Neural cell (in vitro differentiated cells): ENCODE measurements at regions not wholly inside any gene's neighbourhood (a gene's known extent, or its start where the extent isn't known, plus 50 kb on each side); places are given as distances from the start of the nearest gene placed in this dataset.
"Not testable (repeated sequence)": the region's sequence is repeated elsewhere in the genome, so short reads cannot be mapped to it uniquely, and the experiment has no call there.

ENCODE experiments used
- EP300 ChIP-seq: fragments of 450-650 bp; conservative IDR thresholded peaks from 2 replicates; pipeline ENCODE4 v1.6.1; 2014; ENCODE audit warnings: antibody characterized with exemption, mild to moderate bottlenecking, moderate library complexity; ENCODE audit not compliant: poor library complexity, severe bottlenecking
- EZH2 ChIP-seq: fragments of 200-600, 300-800 bp; shearing (Covaris generic), sonication (generic); IDR thresholded peaks from 2 replicates; pipeline ENCODE4 v1.6.1; 2014; ENCODE audit warnings: antibody characterized with exemption, low read length, borderline replicate concordance, mild to moderate bottlenecking; ENCODE audit not compliant: insufficient read depth, poor library complexity, severe bottlenecking
- MXI1 ChIP-seq: fragments of 450-650 bp; conservative IDR thresholded peaks from 2 replicates; pipeline ENCODE4 v1.6.1; 2014; ENCODE audit warnings: antibody characterized with exemption, mild to moderate bottlenecking; ENCODE audit not compliant: poor library complexity, severe bottlenecking
- POLR2AphosphoS5 ChIP-seq: IDR thresholded peaks from 2 replicates; pipeline ENCODE4 v1.6.1; 2012
- RAD21 ChIP-seq: fragments of 450-650 bp; conservative IDR thresholded peaks from 2 replicates; pipeline ENCODE4 v1.6.1; 2014; ENCODE audit warnings: antibody characterized with exemption, mild to moderate bottlenecking, moderate library complexity
- SMC3 ChIP-seq: fragments of 450-650 bp; conservative IDR thresholded peaks from 2 replicates; pipeline ENCODE4 v1.6.1; 2014; ENCODE audit warnings: antibody characterized with exemption, mild to moderate bottlenecking, moderate library complexity; ENCODE audit not compliant: poor library complexity
- TAF1 ChIP-seq: IDR thresholded peaks from 2 replicates; pipeline ENCODE4 v1.6.1; 2012; ENCODE audit warnings: low read depth
- TF ChIP-seq, protein P1 (sequence below): fragments of 450-650 bp; IDR thresholded peaks from 2 replicates; pipeline ENCODE4 v1.5.1; 2014; ENCODE audit warnings: antibody characterized with exemption, mild to moderate bottlenecking, moderate library complexity; ENCODE audit not compliant: poor library complexity, severe bottlenecking
- TF ChIP-seq, protein P2 (sequence below): IDR thresholded peaks from 2 replicates; pipeline ENCODE4 v1.6.1; 2012; ENCODE audit warnings: borderline replicate concordance

DNA sequence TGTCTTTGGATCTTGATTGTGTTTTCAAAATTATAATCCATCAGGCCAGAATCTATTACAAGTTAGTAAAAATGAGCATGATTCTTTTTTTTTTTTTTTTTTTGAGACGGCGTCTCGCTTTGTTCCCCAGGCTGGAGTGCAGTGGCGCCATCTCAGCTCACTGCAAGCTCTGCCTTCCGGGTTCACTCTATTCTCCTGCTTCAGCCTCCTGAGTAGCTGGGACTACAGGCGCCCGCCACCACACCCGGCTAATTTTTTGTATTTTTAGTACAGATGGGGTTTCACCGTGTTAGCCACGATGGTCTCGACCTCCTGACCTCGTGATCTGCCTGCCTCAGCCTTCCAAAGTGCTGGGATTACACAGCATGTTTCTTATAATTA lies 258.8 kb downstream of the ANAPC1 start:
- TF ChIP-seq, protein P1, sequence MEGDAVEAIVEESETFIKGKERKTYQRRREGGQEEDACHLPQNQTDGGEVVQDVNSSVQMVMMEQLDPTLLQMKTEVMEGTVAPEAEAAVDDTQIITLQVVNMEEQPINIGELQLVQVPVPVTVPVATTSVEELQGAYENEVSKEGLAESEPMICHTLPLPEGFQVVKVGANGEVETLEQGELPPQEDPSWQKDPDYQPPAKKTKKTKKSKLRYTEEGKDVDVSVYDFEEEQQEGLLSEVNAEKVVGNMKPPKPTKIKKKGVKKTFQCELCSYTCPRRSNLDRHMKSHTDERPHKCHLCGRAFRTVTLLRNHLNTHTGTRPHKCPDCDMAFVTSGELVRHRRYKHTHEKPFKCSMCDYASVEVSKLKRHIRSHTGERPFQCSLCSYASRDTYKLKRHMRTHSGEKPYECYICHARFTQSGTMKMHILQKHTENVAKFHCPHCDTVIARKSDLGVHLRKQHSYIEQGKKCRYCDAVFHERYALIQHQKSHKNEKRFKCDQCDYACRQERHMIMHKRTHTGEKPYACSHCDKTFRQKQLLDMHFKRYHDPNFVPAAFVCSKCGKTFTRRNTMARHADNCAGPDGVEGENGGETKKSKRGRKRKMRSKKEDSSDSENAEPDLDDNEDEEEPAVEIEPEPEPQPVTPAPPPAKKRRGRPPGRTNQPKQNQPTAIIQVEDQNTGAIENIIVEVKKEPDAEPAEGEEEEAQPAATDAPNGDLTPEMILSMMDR = not testable (repeated sequence)
- not testable (repeated sequence) for TF ChIP-seq EZH2, TAF1, MXI1, RAD21, POLR2AphosphoS5, SMC3, EP300
- TF ChIP-seq, protein P2, sequence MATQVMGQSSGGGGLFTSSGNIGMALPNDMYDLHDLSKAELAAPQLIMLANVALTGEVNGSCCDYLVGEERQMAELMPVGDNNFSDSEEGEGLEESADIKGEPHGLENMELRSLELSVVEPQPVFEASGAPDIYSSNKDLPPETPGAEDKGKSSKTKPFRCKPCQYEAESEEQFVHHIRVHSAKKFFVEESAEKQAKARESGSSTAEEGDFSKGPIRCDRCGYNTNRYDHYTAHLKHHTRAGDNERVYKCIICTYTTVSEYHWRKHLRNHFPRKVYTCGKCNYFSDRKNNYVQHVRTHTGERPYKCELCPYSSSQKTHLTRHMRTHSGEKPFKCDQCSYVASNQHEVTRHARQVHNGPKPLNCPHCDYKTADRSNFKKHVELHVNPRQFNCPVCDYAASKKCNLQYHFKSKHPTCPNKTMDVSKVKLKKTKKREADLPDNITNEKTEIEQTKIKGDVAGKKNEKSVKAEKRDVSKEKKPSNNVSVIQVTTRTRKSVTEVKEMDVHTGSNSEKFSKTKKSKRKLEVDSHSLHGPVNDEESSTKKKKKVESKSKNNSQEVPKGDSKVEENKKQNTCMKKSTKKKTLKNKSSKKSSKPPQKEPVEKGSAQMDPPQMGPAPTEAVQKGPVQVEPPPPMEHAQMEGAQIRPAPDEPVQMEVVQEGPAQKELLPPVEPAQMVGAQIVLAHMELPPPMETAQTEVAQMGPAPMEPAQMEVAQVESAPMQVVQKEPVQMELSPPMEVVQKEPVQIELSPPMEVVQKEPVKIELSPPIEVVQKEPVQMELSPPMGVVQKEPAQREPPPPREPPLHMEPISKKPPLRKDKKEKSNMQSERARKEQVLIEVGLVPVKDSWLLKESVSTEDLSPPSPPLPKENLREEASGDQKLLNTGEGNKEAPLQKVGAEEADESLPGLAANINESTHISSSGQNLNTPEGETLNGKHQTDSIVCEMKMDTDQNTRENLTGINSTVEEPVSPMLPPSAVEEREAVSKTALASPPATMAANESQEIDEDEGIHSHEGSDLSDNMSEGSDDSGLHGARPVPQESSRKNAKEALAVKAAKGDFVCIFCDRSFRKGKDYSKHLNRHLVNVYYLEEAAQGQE = not testable (repeated sequence)
